ENCODE measurements at regions not wholly inside any gene's neighbourhood (a gene's known extent, or its start where the extent isn't known, plus 50 kb on each side); places are given as distances from the start of the nearest gene placed in this dataset.

- peaks cover 4% of the 10 kb centered on the region; the same call in 1 of the 2 replicates for H3K4me1 Mint-ChIP-seq
- ATAC-seq (no peak), DNase-seq (ENCODE audit: low spot score) (no peak)
- no peak overlapping the region for H3K27ac Mint-ChIP-seq
- ChIA-PET POLR2A (no interaction called here), CTCF (interaction anchor here (0.6 kb wide), 1 partner anchor 8 kb away, joined by 3 read pairs; no protein-coding TSS in a partner anchor)
- 0 out of 2 replicates have a peak, but pooled peaks cover under 1% of the 10 kb centered on the region for H3K36me3 Mint-ChIP-seq
- no peak for TF ChIP-seq SMAD4 (CRISPR knock-in tag; IDR thresholded peaks at IDR 0.05)
- no peak for TF ChIP-seq ZNF121 (CRISPR knock-in tag; IDR thresholded peaks at IDR 0.05)
- H3K27me3 Mint-ChIP-seq (ENCODE audit: low read depth) = no peaks in the 10 kb centered on the region
- no peak overlapping the region for H3K4me3 Mint-ChIP-seq
- peaks cover 17% of the 10 kb centered on the region for H3K9me3 Mint-ChIP-seq
Measured at GRCh38 chr21:28483301-28484035, 509.2 kb downstream of the LTN1 start.

- H3K4me3 Mint-ChIP-seq = no peak overlapping the region
- no peak for DNase-seq (ENCODE audit: low spot score)
- H3K36me3 Mint-ChIP-seq = peaks cover 9% of the 10 kb centered on the region
- H3K27ac Mint-ChIP-seq = no peak overlapping the region; the same call in 1 of the 2 replicates
- peaks cover 4% of the 10 kb centered on the region; the same call in 1 of the 2 replicates for H3K4me1 Mint-ChIP-seq
- POLR2A ChIA-PET = no interaction called here
- H3K9me3 Mint-ChIP-seq = peaks cover 25% of the 10 kb centered on the region
- no peaks in the 10 kb centered on the region for H3K27me3 Mint-ChIP-seq (ENCODE audit: low read depth)
- CTCF ChIA-PET = no interaction called here
- TF ChIP-seq NR3C1 (CRISPR knock-in tag; conservative IDR thresholded peaks at IDR 0.05; ENCODE audit: low read depth) = no peak
- TF ChIP-seq ZNF121 (CRISPR knock-in tag; IDR thresholded peaks at IDR 0.05) = no peak
- no peak for TF ChIP-seq NR2C2 (CRISPR knock-in tag; IDR thresholded peaks at IDR 0.05)
- no peak for TF ChIP-seq ZBTB21 (CRISPR knock-in tag; IDR thresholded peaks at IDR 0.05; ENCODE audit: borderline replicate concordance)
- TF ChIP-seq FOXP1 (CRISPR knock-in tag; IDR thresholded peaks at IDR 0.05; ENCODE audit: borderline replicate concordance) = no peak
- TF ChIP-seq GABPB1 (CRISPR knock-in tag; IDR thresholded peaks at IDR 0.05) = no peak
- ATAC-seq = no peak
Measured at GRCh38 chr21:28482657-28483056, 510.0 kb downstream of the LTN1 start.

GRCh38 chr21:28480470-28480869 is 512.2 kb downstream of the LTN1 start:
- H3K4me1 Mint-ChIP-seq = peaks cover 4% of the 10 kb centered on the region; the same call in 1 of the 2 replicates

More at GRCh38 chr21:28480470-28480869, 512.2 kb downstream of the LTN1 start:
- TF ChIP-seq ZNF396 (CRISPR knock-in tag; IDR thresholded peaks at IDR 0.05; ENCODE audit: borderline replicate concordance) (no peak), CDX4 (CRISPR knock-in tag; IDR thresholded peaks at IDR 0.05; ENCODE audit: borderline replicate concordance) (no peak), ZSCAN18 (CRISPR knock-in tag; IDR thresholded peaks at IDR 0.05) (no peak), RORB (CRISPR knock-in tag; IDR thresholded peaks at IDR 0.05) (no peak), IRF1 (CRISPR knock-in tag; IDR thresholded peaks at IDR 0.05) (no peak), TEAD1 (CRISPR knock-in tag; IDR thresholded peaks at IDR 0.05) (no peak), E2F5 (CRISPR knock-in tag; IDR thresholded peaks at IDR 0.05) (no peak), NR2C2 (CRISPR knock-in tag; IDR thresholded peaks at IDR 0.05) (no peak), ZNF423 (CRISPR knock-in tag; IDR thresholded peaks at IDR 0.05) (no peak), JUN (CRISPR knock-in tag; IDR thresholded peaks at IDR 0.05) (no peak), ETV6 (CRISPR knock-in tag; IDR thresholded peaks at IDR 0.05) (no peak)
- DNase-seq (ENCODE audit: low spot score) = no peak
- Mint-ChIP-seq H3K27me3 (ENCODE audit: low read depth) (no peaks in the 10 kb centered on the region), H3K27ac (no peak overlapping the region), H3K4me3 (no peak overlapping the region), H3K9me3 (peaks cover 34% of the 10 kb centered on the region), H3K36me3 (peaks cover 21% of the 10 kb centered on the region)
- ChIA-PET CTCF (no interaction called here), POLR2A (no interaction called here)
- no peak for ATAC-seq
